GM21723 (cell line): ENCODE measurements at regions not wholly inside any gene's neighbourhood (a gene's known extent, or its start where the extent isn't known, plus 50 kb on each side); places are given as distances from the start of the nearest gene placed in this dataset.

Experiments
- ATAC-seq: cut with Tn5 transposase; IDR thresholded peaks from one replicate; pipeline ENCODE4 v1.9.1; 2021; ENCODE audit warnings: mild to moderate bottlenecking, moderate library complexity; ENCODE audit not compliant: unreplicated experiment

DNA sequence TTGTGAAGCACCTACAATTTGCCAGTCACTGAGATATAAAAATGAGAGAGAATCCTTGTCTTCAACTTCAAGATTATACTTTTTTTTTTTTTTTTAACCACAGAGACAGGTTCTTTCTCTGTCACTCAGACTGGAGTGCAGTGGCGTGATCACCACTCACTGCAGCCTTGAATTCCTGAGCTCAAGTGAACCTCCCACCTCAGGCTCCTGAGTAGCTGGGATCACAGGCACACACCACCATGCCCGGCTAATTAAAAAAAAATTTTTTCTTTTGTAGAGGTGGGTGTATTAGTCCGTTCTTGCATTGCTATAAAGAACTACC is 51.6 kb upstream of the PMEPA1 start:
- no peak for ATAC-seq

DNA sequence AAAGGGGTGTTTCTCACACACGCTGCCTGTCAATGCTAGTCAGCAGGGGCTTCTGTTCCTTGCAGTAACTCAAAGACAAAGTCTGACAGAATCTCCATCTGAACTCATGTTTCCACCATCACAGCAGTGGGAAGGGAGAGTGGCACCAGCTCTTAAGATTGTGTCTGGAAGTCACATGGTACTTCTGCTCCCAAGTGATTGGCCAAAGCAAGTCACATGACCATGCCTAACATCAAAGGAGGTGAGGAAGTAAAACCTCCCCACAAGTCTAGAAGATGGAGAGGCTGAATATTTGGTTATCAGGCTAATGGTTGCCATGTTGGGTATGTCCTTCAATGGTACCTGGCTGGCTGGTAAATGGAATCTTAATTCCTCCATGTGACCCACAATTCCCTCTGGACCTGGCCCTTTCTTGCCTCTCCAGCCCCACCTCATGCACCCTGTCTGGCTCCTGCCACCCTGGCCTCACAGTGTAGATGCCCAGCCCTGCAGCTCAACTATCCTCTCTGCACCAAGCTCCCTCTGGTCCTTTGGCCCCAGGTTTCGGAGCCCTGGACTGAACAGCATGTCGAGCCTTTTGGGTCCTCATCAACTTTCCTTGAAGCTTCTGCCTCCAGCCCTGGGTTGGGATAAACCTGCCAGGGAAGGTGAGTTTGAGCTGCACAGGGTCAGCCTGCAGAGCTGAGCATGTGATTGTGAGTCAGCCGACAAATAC is 51.0 kb upstream of the PMEPA1 start:
- no peak for ATAC-seq

DNA sequence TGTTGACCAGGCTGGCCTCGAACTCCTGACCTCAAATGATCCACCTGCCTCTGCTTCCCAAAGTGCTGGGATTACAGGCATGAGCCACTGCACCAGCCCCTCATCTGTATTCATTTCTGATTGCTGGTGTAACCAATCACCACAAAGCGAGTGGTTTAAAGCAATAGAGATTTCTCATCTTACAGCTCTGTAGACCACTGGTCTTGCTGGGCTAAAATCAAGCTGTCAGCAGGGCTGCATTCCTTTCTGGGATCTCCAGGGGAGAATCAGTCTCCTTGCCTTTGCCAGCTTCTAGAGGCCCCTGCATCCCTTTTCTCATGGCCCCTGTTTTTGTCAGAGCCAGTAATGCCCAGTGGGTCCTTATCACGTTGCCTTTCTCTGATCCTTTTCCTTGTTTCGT is 49.9 kb upstream of the PMEPA1 start:
- ATAC-seq, result no peak
